CD14-positive monocyte (primary cell): ENCODE measurements at regions not wholly inside any gene's neighbourhood (a gene's known extent, or its start where the extent isn't known, plus 50 kb on each side); places are given as distances from the start of the nearest gene placed in this dataset.

Source experiments
- DNase-seq, 3 donors: peaks; one replicate each; pipeline ENCODE4 v3.0.0-alpha.2; 2011 to 2022
- H2AFZ ChIP-seq: 2 replicates; pipeline ENCODE4 v1.6.0; 2012; ENCODE audit warnings: mild to moderate bottlenecking, low read depth, low read length, inconsistent platforms; ENCODE audit not compliant: insufficient read depth, poor library complexity, severe bottlenecking
- H3K27ac ChIP-seq, 2 donors: 1 replicate in 1 of 2; 2 replicates in 1 of 2; pipeline ENCODE4 v1.5.1; 2012 to 2013; ENCODE audit warnings: low read length in 2 of 2, control low read depth in 1 of 2, inconsistent platforms in 1 of 2, low read depth in 1 of 2, mild to moderate bottlenecking in 1 of 2
- H3K27me3 ChIP-seq, 2 donors: one replicate each; pipeline versions ENCODE4 v1.6.0 to v1.6.1; 2011 to 2013; ENCODE audit warnings: low read length in 2 of 2; ENCODE audit not compliant: control insufficient read depth in 2 of 2, insufficient read depth in 2 of 2
- H3K36me3 ChIP-seq, 2 donors: replicated peaks in 1 of 2; 1 replicate in 1 of 2; 2 replicates in 1 of 2; pipeline versions ENCODE4 v1.5.1 to v1.6.1; 2012 to 2013; ENCODE audit warnings: low read length in 2 of 2, control low read depth in 1 of 2, inconsistent platforms in 1 of 2, mild to moderate bottlenecking in 1 of 2; ENCODE audit not compliant: insufficient read depth in 2 of 2, control insufficient read depth in 1 of 2
- H3K4me1 ChIP-seq, 2 donors: 1 replicate in 1 of 2; 2 replicates in 1 of 2; pipeline versions ENCODE4 v1.5.1 to v1.6.1; 2012 to 2013; ENCODE audit warnings: low read length in 2 of 2, control low read depth in 1 of 2, inconsistent platforms in 1 of 2, mild to moderate bottlenecking in 1 of 2, moderate library complexity in 1 of 2; ENCODE audit not compliant: insufficient read depth in 2 of 2, control insufficient read depth in 1 of 2
- H3K4me2 ChIP-seq: replicated peaks from 2 replicates; pipeline ENCODE3; 2012; ENCODE audit warnings: low read length, moderate library complexity, mild to moderate bottlenecking; ENCODE audit not compliant: poor library complexity, severe bottlenecking; ENCODE audit errors: extremely low read depth
- H3K4me3 ChIP-seq, 3 experiments: fragments of 200-600 bp in 1 of 3; sonication (generic) in 1 of 3; replicated peaks in 1 of 3; 1 replicate in 2 of 3; 2 replicates in 1 of 3; pipeline ENCODE4 v1.5.1; 2011 to 2013; ENCODE audit warnings: low read length in 3 of 3, mild to moderate bottlenecking in 3 of 3, control low read depth in 2 of 3, low read depth in 2 of 3, inconsistent platforms in 1 of 3, moderate library complexity in 1 of 3
- H3K79me2 ChIP-seq: 2 replicates; pipeline ENCODE4 v1.6.0; 2012; ENCODE audit warnings: mild to moderate bottlenecking, control low read depth, inconsistent platforms, low read length, moderate library complexity; ENCODE audit not compliant: insufficient read depth
- H3K9ac ChIP-seq: 2 replicates; pipeline ENCODE4 v1.6.0; 2017; ENCODE audit warnings: low read length, mild to moderate bottlenecking; ENCODE audit not compliant: insufficient read depth, poor library complexity, severe bottlenecking
- H3K9me3 ChIP-seq, 2 donors: replicated peaks in 1 of 2; 1 replicate in 1 of 2; 2 replicates in 1 of 2; pipeline versions ENCODE4 v1.5.1 to v1.6.1; 2012 to 2013; ENCODE audit warnings: low read length in 2 of 2, control low read depth in 1 of 2; ENCODE audit not compliant: control insufficient read depth in 1 of 2, insufficient read depth in 1 of 2
- H4K20me1 ChIP-seq: 2 replicates; pipeline ENCODE4 v1.6.0; 2012; ENCODE audit warnings: mild to moderate bottlenecking, low read length, control low read depth, moderate library complexity; ENCODE audit not compliant: insufficient read depth
- H3K27ac Mint-ChIP-seq, 7 donors: one replicate each; pipeline ENCODE4 v1.8.0; 2020; ENCODE audit warnings: mild to moderate bottlenecking in 7 of 7, mixed read lengths in 7 of 7, moderate library complexity in 6 of 7, inconsistent platforms in 2 of 7
- H3K27me3 Mint-ChIP-seq, 3 donors: one replicate each; pipeline ENCODE4 v1.8.0; 2021 to 2022; ENCODE audit warnings: low read depth in 3 of 3, mild to moderate bottlenecking in 3 of 3, mixed read lengths in 3 of 3, moderate library complexity in 3 of 3, inconsistent platforms in 1 of 3
- H3K36me3 Mint-ChIP-seq, 2 donors: one replicate each; pipeline ENCODE4 v1.8.0; 2020; ENCODE audit warnings: mixed read lengths in 2 of 2, inconsistent platforms in 1 of 2, mild to moderate bottlenecking in 1 of 2
- H3K4me1 Mint-ChIP-seq: one replicate; pipeline ENCODE4 v1.8.0; 2020; ENCODE audit warnings: mild to moderate bottlenecking, mixed read lengths
- H3K4me3 Mint-ChIP-seq, 2 donors: one replicate each; pipeline ENCODE4 v1.8.0; 2020; ENCODE audit warnings: mild to moderate bottlenecking in 2 of 2, mixed read lengths in 2 of 2, moderate library complexity in 1 of 2
- H3K9me3 Mint-ChIP-seq, 7 donors: one replicate each; pipeline ENCODE4 v1.8.0; 2020 to 2022; ENCODE audit warnings: mixed read lengths in 7 of 7, mild to moderate bottlenecking in 6 of 7, moderate library complexity in 6 of 7, inconsistent platforms in 2 of 7
- CTCF ChIP-seq: fragments of 200-600 bp; IDR thresholded peaks from one replicate; pipeline ENCODE4 v1.8.0; 2022; ENCODE audit warnings: antibody characterized with exemption, mild to moderate bottlenecking
- WGBS: methylation state at CpG from one replicate; pipeline ENCODE4 v1.1.5; 2013; ENCODE audit warnings: missing lambda C conversion rate; ENCODE audit not compliant: insufficient coverage; 5-methylcytosine and 5-hydroxymethylcytosine counted together
- intact Hi-C, 2 donors: fragments of 100-400 bp; cut with micrococcal nuclease; formaldehyde crosslinking; loops; one replicate each; pipeline versions ENCODE4 v1.15.0 to v1.15.1; 2023

GRCh38 chr4:3655485-3655884 is 110.7 kb upstream of the ADRA2C start:
- H3K79me2 ChIP-seq = no peaks in the 10 kb centered on the region
- intact Hi-C loops = no loop called here
- H3K4me3 ChIP-seq = no peak overlapping the region
- H3K27ac Mint-ChIP-seq = no peak overlapping the region
- H3K27me3 ChIP-seq = no peaks in the 10 kb centered on the region
- H3K4me1 Mint-ChIP-seq = no peaks in the 10 kb centered on the region
- no peaks in the 10 kb centered on the region for H3K9me3 Mint-ChIP-seq
- no peaks in the 10 kb centered on the region for H3K36me3 Mint-ChIP-seq
- no peak overlapping the region for H2AFZ ChIP-seq
- no peaks in the 10 kb centered on the region for H3K4me1 ChIP-seq
- H4K20me1 ChIP-seq = no peaks in the 10 kb centered on the region
- DNase-seq = no peak
- TF ChIP-seq CTCF = no peak
- H3K36me3 ChIP-seq = no peaks in the 10 kb centered on the region
- H3K9me3 ChIP-seq = no peaks in the 10 kb centered on the region
- WGBS = 71% methylated on average over 7 of the region's 9 CpGs
- H3K4me2 ChIP-seq = no peak overlapping the region
- no peak overlapping the region for H3K9ac ChIP-seq
- no peak overlapping the region for H3K4me3 Mint-ChIP-seq
- H3K27me3 Mint-ChIP-seq = peaks cover 16 to 38% (median 21%) of the 10 kb centered on the region in 3 donors
- no peak overlapping the region for H3K27ac ChIP-seq

GRCh38 chr4:3654036-3654807 is 112.0 kb upstream of the ADRA2C start:
- WGBS = 86% methylated on average over 19 of the region's 30 CpGs
- no peak overlapping the region for H3K9ac ChIP-seq
- H3K4me3 Mint-ChIP-seq = no peak overlapping the region
- H2AFZ ChIP-seq = no peak overlapping the region
- no peaks in the 10 kb centered on the region for H3K36me3 ChIP-seq
- H3K36me3 Mint-ChIP-seq = no peaks in the 10 kb centered on the region
- H4K20me1 ChIP-seq = no peaks in the 10 kb centered on the region
- DNase-seq = no peak
- intact Hi-C loops = no loop called here
- no peaks in the 10 kb centered on the region for H3K79me2 ChIP-seq
- no peaks in the 10 kb centered on the region for H3K9me3 Mint-ChIP-seq
- H3K27me3 Mint-ChIP-seq = peaks cover 18 to 34% (median 22%) of the 10 kb centered on the region in 3 donors
- no peak for TF ChIP-seq CTCF
- no peaks in the 10 kb centered on the region for H3K4me1 Mint-ChIP-seq
- H3K27ac ChIP-seq = no peak overlapping the region
- no peak overlapping the region for H3K4me2 ChIP-seq
- no peaks in the 10 kb centered on the region for H3K9me3 ChIP-seq
- H3K27me3 ChIP-seq = no peaks in the 10 kb centered on the region
- H3K27ac Mint-ChIP-seq = no peak overlapping the region
- no peaks in the 10 kb centered on the region for H3K4me1 ChIP-seq
- no peak overlapping the region for H3K4me3 ChIP-seq
